ENCODE measurements at regions not wholly inside any gene's neighbourhood (a gene's known extent, or its start where the extent isn't known, plus 50 kb on each side); places are given as distances from the start of the nearest gene placed in this dataset.

- H3K36me3 Mint-ChIP-seq (ENCODE audit: low read depth) = no peaks in the 10 kb centered on the region
- no peaks in the 10 kb centered on the region for H3K27me3 Mint-ChIP-seq
- no peak for ATAC-seq (replicated peaks)
- no peak overlapping the region for H3K27ac Mint-ChIP-seq
- H3K9me3 Mint-ChIP-seq = peaks cover 8% of the 10 kb centered on the region
- H3K4me3 Mint-ChIP-seq = no peak overlapping the region
- no peaks in the 10 kb centered on the region for H3K4me1 Mint-ChIP-seq
Observed at GRCh38 chr6:22621701-22622100, 52.3 kb downstream of the HDGFL1 start.

- Mint-ChIP-seq H3K27ac (no peak overlapping the region), H3K4me1 (no peaks in the 10 kb centered on the region), H3K27me3 (no peaks in the 10 kb centered on the region), H3K9me3 (peaks cover 11% of the 10 kb centered on the region), H3K4me3 (no peak overlapping the region), H3K36me3 (ENCODE audit: low read depth) (no peaks in the 10 kb centered on the region)
- no peak for ATAC-seq (replicated peaks)
Observed at GRCh38 chr6:22622351-22622750, 53.0 kb downstream of the HDGFL1 start.

- Mint-ChIP-seq H3K27me3 (no peaks in the 10 kb centered on the region), H3K36me3 (ENCODE audit: low read depth) (no peaks in the 10 kb centered on the region), H3K4me3 (no peak overlapping the region), H3K4me1 (no peaks in the 10 kb centered on the region), H3K27ac (no peak overlapping the region), H3K9me3 (peaks cover 11% of the 10 kb centered on the region)
- no peak for ATAC-seq (replicated peaks)
Observed at GRCh38 chr6:22622813-22623212, 53.4 kb downstream of the HDGFL1 start.

GRCh38 chr6:22627644-22628043, 58.3 kb downstream of the HDGFL1 start:
- Mint-ChIP-seq H3K4me3 (no peak overlapping the region), H3K4me1 (no peaks in the 10 kb centered on the region), H3K36me3 (ENCODE audit: low read depth) (no peaks in the 10 kb centered on the region), H3K27me3 (no peaks in the 10 kb centered on the region), H3K27ac (no peak overlapping the region), H3K9me3 (peaks cover 18% of the 10 kb centered on the region)
- no peak for ATAC-seq (replicated peaks)

- Mint-ChIP-seq H3K4me3 (no peak overlapping the region), H3K9me3 (peaks cover 21% of the 10 kb centered on the region), H3K27ac (no peak overlapping the region), H3K4me1 (no peaks in the 10 kb centered on the region), H3K36me3 (ENCODE audit: low read depth) (no peaks in the 10 kb centered on the region), H3K27me3 (no peaks in the 10 kb centered on the region)
- ATAC-seq (replicated peaks) = no peak
Observed at GRCh38 chr6:22631091-22631490, 61.7 kb downstream of the HDGFL1 start.

- Mint-ChIP-seq H3K9me3 (peaks cover 13% of the 10 kb centered on the region), H3K4me3 (no peak overlapping the region), H3K4me1 (no peaks in the 10 kb centered on the region), H3K36me3 (ENCODE audit: low read depth) (no peaks in the 10 kb centered on the region), H3K27ac (no peak overlapping the region), H3K27me3 (no peaks in the 10 kb centered on the region)
- ATAC-seq (replicated peaks) = no peak
Observed at GRCh38 chr6:22632581-22633145, 63.3 kb downstream of the HDGFL1 start.

- Mint-ChIP-seq H3K4me3 (no peak overlapping the region), H3K4me1 (no peaks in the 10 kb centered on the region), H3K27ac (no peak overlapping the region), H3K36me3 (ENCODE audit: low read depth) (no peaks in the 10 kb centered on the region), H3K27me3 (no peaks in the 10 kb centered on the region), H3K9me3 (peaks cover 3% of the 10 kb centered on the region)
- ATAC-seq (replicated peaks) = no peak
Observed at GRCh38 chr6:22636452-22636851, 67.1 kb downstream of the HDGFL1 start.

- Mint-ChIP-seq H3K27me3 (no peaks in the 10 kb centered on the region), H3K9me3 (peaks cover 3% of the 10 kb centered on the region), H3K4me3 (no peak overlapping the region), H3K4me1 (no peaks in the 10 kb centered on the region), H3K36me3 (ENCODE audit: low read depth) (no peaks in the 10 kb centered on the region), H3K27ac (no peak overlapping the region)
- ATAC-seq (replicated peaks) = no peak
Observed at GRCh38 chr6:22637782-22638181, 68.4 kb downstream of the HDGFL1 start.

- H3K27ac Mint-ChIP-seq = no peak overlapping the region
Observed at GRCh38 chr6:22638320-22638719, 69.0 kb downstream of the HDGFL1 start.

GRCh38 chr6:22642254-22642653, 72.9 kb downstream of the HDGFL1 start:
- no peak for ATAC-seq (replicated peaks)
- H3K27ac Mint-ChIP-seq = no peak overlapping the region
- H3K4me3 Mint-ChIP-seq = no peak overlapping the region

More at GRCh38 chr6:22638320-22638719, 69.0 kb downstream of the HDGFL1 start:
- Mint-ChIP-seq H3K9me3 (peaks cover 3% of the 10 kb centered on the region), H3K27me3 (no peaks in the 10 kb centered on the region), H3K4me3 (no peak overlapping the region), H3K4me1 (no peaks in the 10 kb centered on the region), H3K36me3 (ENCODE audit: low read depth) (no peaks in the 10 kb centered on the region)
- no peak for ATAC-seq (replicated peaks)

GRCh38 chr6:22643780-22644179, 74.4 kb downstream of the HDGFL1 start:
- H3K4me3 Mint-ChIP-seq = no peak overlapping the region
- H3K36me3 Mint-ChIP-seq (ENCODE audit: low read depth) = no peaks in the 10 kb centered on the region
- peaks cover 4% of the 10 kb centered on the region for H3K9me3 Mint-ChIP-seq
- no peak for ATAC-seq (replicated peaks)
- no peak overlapping the region for H3K27ac Mint-ChIP-seq
- H3K4me1 Mint-ChIP-seq = no peaks in the 10 kb centered on the region
- H3K27me3 Mint-ChIP-seq = no peaks in the 10 kb centered on the region

More at GRCh38 chr6:22642254-22642653, 72.9 kb downstream of the HDGFL1 start:
- peaks cover 4% of the 10 kb centered on the region for H3K9me3 Mint-ChIP-seq
- no peaks in the 10 kb centered on the region for H3K27me3 Mint-ChIP-seq
- no peaks in the 10 kb centered on the region for H3K36me3 Mint-ChIP-seq (ENCODE audit: low read depth)
- H3K4me1 Mint-ChIP-seq = no peaks in the 10 kb centered on the region

GRCh38 chr6:22647719-22648118, 78.4 kb downstream of the HDGFL1 start:
- H3K27me3 Mint-ChIP-seq = no peaks in the 10 kb centered on the region
- no peak overlapping the region for H3K27ac Mint-ChIP-seq
- H3K36me3 Mint-ChIP-seq (ENCODE audit: low read depth) = no peaks in the 10 kb centered on the region
- no peak for ATAC-seq (replicated peaks)
- H3K9me3 Mint-ChIP-seq = peaks cover 4% of the 10 kb centered on the region
- H3K4me1 Mint-ChIP-seq = no peaks in the 10 kb centered on the region
- H3K4me3 Mint-ChIP-seq = no peak overlapping the region

- Mint-ChIP-seq H3K9me3 (no peaks in the 10 kb centered on the region), H3K36me3 (ENCODE audit: low read depth) (no peaks in the 10 kb centered on the region), H3K4me1 (no peaks in the 10 kb centered on the region), H3K27ac (no peak overlapping the region), H3K4me3 (no peak overlapping the region), H3K27me3 (no peaks in the 10 kb centered on the region)
- no peak for ATAC-seq (replicated peaks)
Observed at GRCh38 chr6:22651731-22652130, 82.4 kb downstream of the HDGFL1 start.

GRCh38 chr6:22653980-22654610, 84.7 kb downstream of the HDGFL1 start:
- Mint-ChIP-seq H3K27ac (no peak overlapping the region), H3K4me3 (no peak overlapping the region), H3K9me3 (no peaks in the 10 kb centered on the region), H3K4me1 (no peaks in the 10 kb centered on the region), H3K27me3 (no peaks in the 10 kb centered on the region), H3K36me3 (ENCODE audit: low read depth) (no peaks in the 10 kb centered on the region)
- no peak for ATAC-seq (replicated peaks)

GRCh38 chr6:22656706-22657351, 87.5 kb downstream of the HDGFL1 start:
- Mint-ChIP-seq H3K4me1 (no peaks in the 10 kb centered on the region), H3K4me3 (no peak overlapping the region), H3K9me3 (peaks cover 4% of the 10 kb centered on the region), H3K27me3 (no peaks in the 10 kb centered on the region), H3K27ac (no peak overlapping the region), H3K36me3 (ENCODE audit: low read depth) (no peaks in the 10 kb centered on the region)
- ATAC-seq (replicated peaks) = no peak

Data from activated T-helper 17 cell treated with anti-CD3 and anti-CD28 coated beads, Interleukin-2, amount 50 U/mL, for 72 hours (primary cell).